LNCAP (cell line): ENCODE measurements at regions not wholly inside any gene's neighbourhood (a gene's known extent, or its start where the extent isn't known, plus 50 kb on each side); places are given as distances from the start of the nearest gene placed in this dataset.

Experiments used
- CTCF ChIP-seq: fragments of 450-650 bp; IDR thresholded peaks from 2 replicates; pipeline ENCODE4 v1.5.1; 2017; ENCODE audit warnings: mild to moderate bottlenecking

GRCh38 chr12:4135919-4136605 lies 137.5 kb upstream of the CCND2 start:
- TF ChIP-seq CTCF, result no peak

GRCh38 chr12:4134448-4135263 lies 138.9 kb upstream of the CCND2 start:
- no peak for TF ChIP-seq CTCF

- TF ChIP-seq CTCF, result no peak
Measured at GRCh38 chr12:4133636-4134447, 139.7 kb upstream of the CCND2 start.

GRCh38 chr12:4133029-4133428 lies 140.5 kb upstream of the CCND2 start:
- TF ChIP-seq CTCF, result no peak

GRCh38 chr12:4121506-4122020 lies 152.0 kb upstream of the CCND2 start:
- no peak for TF ChIP-seq CTCF

- no peak for TF ChIP-seq CTCF
Measured at GRCh38 chr12:4120316-4120917, 153.1 kb upstream of the CCND2 start.
